ENCODE measurements at regions not wholly inside any gene's neighbourhood (a gene's known extent, or its start where the extent isn't known, plus 50 kb on each side); places are given as distances from the start of the nearest gene placed in this dataset.

- TF ChIP-seq CTCF (IDR thresholded peaks at IDR 0.05), result no peak
- no peak for TF ChIP-seq POLR2AphosphoS5 (IDR thresholded peaks at IDR 0.05)
Measured at GRCh38 chr1:208866386-208866955, 622.3 kb upstream of the PLXNA2 start.
